Heart left ventricle (tissue), 13 donors: ENCODE measurements at regions not wholly inside any gene's neighbourhood (a gene's known extent, or its start where the extent isn't known, plus 50 kb on each side); places are given as distances from the start of the nearest gene placed in this dataset.

Experiments
- POLR2A ChIP-seq, 2 donors: fragments of 450-650 bp; IDR thresholded peaks; one replicate each; pipeline ENCODE4 v1.6.1; 2017; ENCODE audit warnings: antibody characterized with exemption in 2 of 2, mild to moderate bottlenecking in 2 of 2, moderate library complexity in 2 of 2
- TF ChIP-seq, protein P1 (sequence below), 12 donors: fragments of 200-600 bp; sonication (generic) in 4 of 12; IDR thresholded peaks; one replicate each; pipeline versions ENCODE4 v1.5.0 to v1.8.0; 2018 to 2022; ENCODE audit warnings: antibody characterized with exemption in 12 of 12, mild to moderate bottlenecking in 5 of 12
- donor health status: ischemic (EF 13 %, LVEDD 7.1; RV severe dilation, severe dysfunction).
- donor health status: DM: no; HTN: yes; CAD: no.
- donor health status: DM: no; HTN: no; CAD: no.
- donor health status: ischemic (EF 25% LVEDD 6.9; RV normal size, moderate dysfunction).
- donor health status: ischemic (EF 25% LVEDD 5.7; RV mildly dilated, moderate dysfunction).
- donor health status: ischemic (EF 35%, LVEDD 5.7; RV mildly dilated, moderate dysfunction).
- donor health status: nonischemic (EF 11% LVEDD 7.7; RV severe dilation, severe dysfunction).
- donor health status: DM: yes; HTN: yes; CAD: no.
- donor health status: PGD.
- donor health status: ischemic (EF 29% LVEDD 5.4; RV normal size, mild dysfunction).
- donor health status: nonischemic (EF 23%, LVEDD 6.1; RV moderate dilation, normal function).

DNA sequence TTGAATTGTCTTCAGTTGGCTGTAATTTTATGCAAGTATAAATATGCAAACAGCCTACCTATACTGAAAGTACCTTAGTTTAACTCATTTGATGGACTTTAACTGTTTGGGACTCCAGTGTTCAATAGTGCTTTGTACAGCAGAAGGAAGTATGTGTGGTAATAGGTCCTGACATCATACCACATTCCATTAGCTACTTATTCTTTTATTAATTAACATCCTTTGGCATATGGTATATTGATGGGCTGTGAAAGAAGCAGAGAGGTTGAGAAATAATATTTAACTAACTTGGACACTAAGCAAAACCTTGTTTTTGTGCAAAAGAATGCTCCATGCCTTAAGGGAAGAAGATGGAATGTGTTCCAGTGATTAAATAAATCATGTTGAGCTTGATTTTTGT is 97.6 kb upstream of the SEMA6A start:
- TF ChIP-seq, protein P1, sequence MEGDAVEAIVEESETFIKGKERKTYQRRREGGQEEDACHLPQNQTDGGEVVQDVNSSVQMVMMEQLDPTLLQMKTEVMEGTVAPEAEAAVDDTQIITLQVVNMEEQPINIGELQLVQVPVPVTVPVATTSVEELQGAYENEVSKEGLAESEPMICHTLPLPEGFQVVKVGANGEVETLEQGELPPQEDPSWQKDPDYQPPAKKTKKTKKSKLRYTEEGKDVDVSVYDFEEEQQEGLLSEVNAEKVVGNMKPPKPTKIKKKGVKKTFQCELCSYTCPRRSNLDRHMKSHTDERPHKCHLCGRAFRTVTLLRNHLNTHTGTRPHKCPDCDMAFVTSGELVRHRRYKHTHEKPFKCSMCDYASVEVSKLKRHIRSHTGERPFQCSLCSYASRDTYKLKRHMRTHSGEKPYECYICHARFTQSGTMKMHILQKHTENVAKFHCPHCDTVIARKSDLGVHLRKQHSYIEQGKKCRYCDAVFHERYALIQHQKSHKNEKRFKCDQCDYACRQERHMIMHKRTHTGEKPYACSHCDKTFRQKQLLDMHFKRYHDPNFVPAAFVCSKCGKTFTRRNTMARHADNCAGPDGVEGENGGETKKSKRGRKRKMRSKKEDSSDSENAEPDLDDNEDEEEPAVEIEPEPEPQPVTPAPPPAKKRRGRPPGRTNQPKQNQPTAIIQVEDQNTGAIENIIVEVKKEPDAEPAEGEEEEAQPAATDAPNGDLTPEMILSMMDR (IDR thresholded peaks at IDR 0.05), result no peak
- no peak for TF ChIP-seq POLR2A (IDR thresholded peaks at IDR 0.05)
